ENCODE measurements at regions not wholly inside any gene's neighbourhood (a gene's known extent, or its start where the extent isn't known, plus 50 kb on each side); places are given as distances from the start of the nearest gene placed in this dataset.
A peak's percentile ranks its signal among the peaks of the same experiment; 100 is the strongest.

GRCh38 chr14:29140016-29140415 lies 373.4 kb downstream of the FOXG1 start:
- DNase-seq = no peak

DNA sequence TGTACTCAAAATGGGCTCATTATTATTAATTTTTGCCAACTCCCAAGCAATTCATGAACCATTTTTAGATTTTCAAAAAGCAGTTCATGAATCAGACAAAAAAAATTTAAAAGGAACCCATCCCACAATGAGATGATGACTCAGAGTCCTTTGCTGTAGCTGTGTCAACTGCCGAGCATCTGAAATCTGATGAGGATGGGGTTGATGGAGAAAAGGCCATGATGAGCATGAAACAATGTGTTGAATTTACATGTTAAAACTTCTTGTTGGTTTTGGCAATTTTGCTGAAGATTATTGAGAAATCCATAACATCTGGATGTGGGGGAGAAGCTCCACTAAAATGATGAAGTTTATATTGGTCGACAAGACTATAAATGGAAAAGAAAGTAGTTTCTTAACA lies 378.0 kb downstream of the FOXG1 start:
- no peak for DNase-seq

DNA sequence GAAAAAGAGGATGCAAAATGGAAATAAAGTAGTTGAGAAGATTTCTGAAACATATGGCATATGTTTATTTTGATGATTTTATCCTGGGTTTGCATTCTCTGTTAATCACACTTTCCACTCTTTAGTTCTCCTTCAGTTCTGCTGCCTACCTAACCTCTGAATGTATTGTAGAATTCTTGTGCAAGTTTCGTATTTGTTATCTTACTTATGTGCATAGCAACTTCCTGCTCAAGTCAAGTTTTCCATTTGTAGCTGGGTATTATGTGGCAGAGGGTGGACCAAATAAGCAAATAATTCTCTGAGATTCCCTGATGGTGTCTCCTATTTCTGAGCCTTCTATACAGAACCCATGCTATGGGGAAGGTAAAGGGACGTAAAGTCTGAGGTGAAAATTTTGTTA lies 381.6 kb downstream of the FOXG1 start:
- DNase-seq = no peak

- DNase-seq = no peak
Measured at GRCh38 chr14:29149798-29150197, 383.2 kb downstream of the FOXG1 start.

DNA sequence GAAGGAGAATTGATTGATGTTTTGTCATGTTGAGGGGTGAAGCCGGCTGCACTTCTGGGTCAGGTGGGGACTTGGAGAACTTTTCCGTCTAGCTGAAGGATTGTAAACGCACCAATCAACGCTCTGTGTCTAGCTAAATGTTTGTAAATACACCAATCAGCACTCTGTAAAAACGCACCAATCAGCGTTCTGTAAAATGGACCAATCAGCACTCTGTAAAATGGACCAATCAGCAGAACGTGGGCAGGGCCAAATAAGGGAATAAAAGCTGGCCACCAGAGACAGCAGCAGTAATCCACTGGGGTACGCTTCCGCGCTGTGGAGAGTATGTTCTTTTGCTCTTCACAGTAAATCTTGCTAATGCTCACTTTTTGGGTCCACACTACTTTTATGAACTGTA lies 384.1 kb downstream of the FOXG1 start:
- DNase-seq = no peak

DNA sequence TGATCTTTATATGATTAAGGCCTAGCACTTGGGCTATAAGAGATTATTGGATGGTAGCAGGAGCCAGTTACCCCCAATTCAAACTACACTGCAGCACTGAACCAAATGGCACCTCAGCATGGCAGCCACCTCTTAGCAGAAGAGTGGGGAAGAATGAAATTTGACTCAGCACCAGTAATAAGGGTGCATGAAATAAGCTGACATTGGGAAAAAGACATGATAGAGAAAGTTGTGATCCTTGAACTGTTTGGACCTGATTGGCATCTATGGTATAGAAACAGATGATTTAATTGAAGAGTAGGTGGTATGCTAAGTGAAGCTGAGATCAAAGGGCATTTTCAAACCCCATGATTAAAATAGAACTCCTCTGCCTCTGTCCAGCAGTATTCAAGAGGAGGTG lies 389.5 kb downstream of the FOXG1 start:
- DNase-seq = no peak

- DNase-seq = no peak
Measured at GRCh38 chr14:29161593-29161992, 395.0 kb downstream of the FOXG1 start.

- no peak for DNase-seq
Measured at GRCh38 chr14:29163109-29163508, 396.5 kb downstream of the FOXG1 start.

GRCh38 chr14:29165431-29165830 lies 398.8 kb downstream of the FOXG1 start:
- no peak for DNase-seq

DNA sequence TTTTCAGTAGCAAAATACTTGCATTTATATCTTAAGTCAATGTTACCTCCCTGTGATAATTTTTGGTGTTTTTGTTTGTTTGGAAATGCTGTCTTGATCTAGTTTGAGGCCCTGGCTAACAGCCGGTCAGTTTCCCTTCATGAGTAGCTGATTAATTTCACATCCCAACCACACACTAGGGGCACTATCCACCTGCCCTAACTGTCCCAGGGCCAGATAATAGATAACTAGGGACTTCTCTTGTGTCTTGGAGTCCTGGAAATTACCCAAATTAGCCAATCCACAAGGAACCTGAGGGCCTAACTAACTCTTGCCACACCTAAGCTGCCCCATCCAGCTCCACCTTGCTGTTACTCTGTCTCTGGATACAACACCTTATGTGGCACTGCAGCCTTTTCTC lies 399.9 kb downstream of the FOXG1 start:
- DNase-seq = no peak

GRCh38 chr14:29168149-29168548 lies 401.6 kb downstream of the FOXG1 start:
- no peak for DNase-seq

GRCh38 chr14:29169408-29169807 lies 402.8 kb downstream of the FOXG1 start:
- DNase-seq = no peak

DNA sequence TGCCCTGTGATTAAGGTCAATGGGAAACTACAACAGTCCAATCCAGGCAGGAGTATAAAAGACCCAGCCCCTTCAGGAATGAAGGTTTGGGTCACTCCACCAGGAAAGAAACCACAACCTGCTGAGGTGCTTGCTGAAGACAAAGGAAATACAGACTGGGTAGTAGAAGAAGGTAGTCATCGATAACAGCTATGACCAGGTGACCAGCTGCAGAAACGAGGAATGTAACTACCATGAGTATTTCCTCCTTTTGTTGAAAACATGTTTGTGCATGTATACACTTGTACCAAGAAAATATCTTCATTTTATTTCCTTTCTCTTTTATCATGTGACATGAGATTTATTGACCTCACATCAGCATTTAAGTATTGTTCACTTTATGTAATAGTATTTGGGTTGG lies 409.1 kb downstream of the FOXG1 start:
- DNase-seq = no peak

- no peak for DNase-seq
Measured at GRCh38 chr14:29176876-29177275, 410.3 kb downstream of the FOXG1 start.

DNA sequence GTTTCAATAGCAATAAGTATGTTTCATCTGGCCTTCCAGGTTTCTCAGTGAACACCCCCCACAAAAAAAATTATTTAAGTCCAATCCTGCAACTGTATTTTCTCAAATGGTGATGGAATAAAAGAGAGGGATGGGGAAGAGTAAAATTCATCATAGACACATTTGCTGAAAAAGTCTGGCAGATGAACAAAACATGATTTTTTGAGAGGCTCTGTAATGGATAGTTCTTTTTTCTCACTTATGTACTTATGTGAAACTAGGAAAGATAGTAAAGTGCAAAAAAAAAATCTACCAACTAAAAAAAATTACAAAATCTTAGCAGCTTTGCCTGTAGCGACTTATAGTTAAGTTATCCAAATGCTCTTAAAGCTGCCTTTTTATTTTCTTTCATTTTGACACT lies 412.4 kb downstream of the FOXG1 start:
- DNase-seq = no peak

GRCh38 chr14:29191092-29191491 lies 424.5 kb downstream of the FOXG1 start:
- DNase-seq = no peak

GRCh38 chr14:29197557-29197956 lies 431.0 kb downstream of the FOXG1 start:
- no peak for DNase-seq

DNA sequence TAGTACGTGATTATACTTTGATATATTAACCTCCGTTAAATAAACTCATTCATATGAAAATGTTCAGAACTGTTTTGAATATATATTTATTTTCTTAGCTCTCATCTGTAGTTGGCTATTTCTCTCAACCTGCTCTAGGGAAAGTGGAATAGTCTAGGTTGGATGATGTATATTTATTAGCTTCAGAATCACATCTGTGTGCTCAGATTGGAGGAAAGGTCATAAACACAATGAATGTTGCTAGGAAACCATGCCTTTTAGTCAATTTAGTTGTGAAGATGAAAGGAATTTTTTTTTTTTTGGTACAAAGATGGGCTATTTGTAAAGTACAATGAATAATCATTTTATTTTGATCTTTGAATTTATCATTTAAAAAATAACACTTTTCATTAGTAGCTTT lies 439.1 kb downstream of the FOXG1 start:
- no peak for DNase-seq

GRCh38 chr14:29215853-29216252 lies 449.3 kb downstream of the FOXG1 start:
- DNase-seq = no peak

GRCh38 chr14:29216268-29217232 lies 450.0 kb downstream of the FOXG1 start:
- peak; percentile 49 for DNase-seq

DNA sequence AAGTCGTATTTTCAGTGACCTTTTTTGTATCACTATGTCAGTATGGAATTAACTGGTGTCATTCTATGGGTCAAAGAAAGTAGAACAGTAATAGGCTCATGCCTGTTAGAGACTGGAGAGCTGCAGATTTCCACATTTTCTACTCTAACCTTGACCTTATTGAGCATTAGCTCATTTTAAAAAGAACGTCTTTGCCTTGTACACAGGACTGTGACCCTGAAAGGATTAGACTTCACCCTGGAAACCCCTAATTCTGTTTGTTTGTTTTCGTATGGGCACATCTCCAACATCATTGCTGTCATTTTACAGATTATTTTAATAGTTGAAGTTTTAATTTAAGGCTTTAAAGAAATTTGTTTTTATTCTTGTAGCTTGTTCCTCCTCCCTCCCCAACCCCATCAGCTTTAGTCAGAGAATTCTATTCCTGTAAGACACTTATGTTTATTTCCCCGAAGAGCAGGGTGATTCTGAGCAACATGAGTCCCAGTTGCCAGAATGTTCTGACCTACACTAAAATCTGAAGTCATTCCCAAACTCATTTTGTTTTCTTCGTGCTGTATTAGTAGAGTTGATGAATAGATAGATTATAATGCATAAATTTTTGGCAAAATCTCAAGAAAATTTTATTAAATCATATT lies 451.3 kb downstream of the FOXG1 start:
- DNase-seq = no peak

DNA sequence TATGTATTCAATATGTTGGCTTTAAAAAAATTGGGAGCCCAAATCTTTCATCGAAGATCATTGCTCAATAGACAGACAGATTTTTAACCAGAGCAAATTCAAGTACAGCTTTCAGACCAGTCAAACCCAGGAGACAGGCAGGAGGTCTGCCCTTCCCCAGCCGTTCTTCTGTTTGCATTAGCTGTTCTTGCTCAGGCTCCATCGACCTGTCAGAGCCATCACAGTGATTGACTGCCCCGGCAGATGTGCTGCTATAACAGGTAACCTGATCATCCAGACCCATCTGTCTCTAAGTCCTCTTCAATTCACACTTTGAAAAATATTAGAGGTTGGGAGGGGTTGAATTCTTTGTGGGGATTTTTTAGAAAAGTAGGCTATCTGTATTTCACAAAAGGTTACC lies 453.5 kb downstream of the FOXG1 start:
- DNase-seq = no peak

- DNase-seq = no peak
Measured at GRCh38 chr14:29220566-29220965, 454.0 kb downstream of the FOXG1 start.

GRCh38 chr14:29222006-29222405 lies 455.4 kb downstream of the FOXG1 start:
- no peak for DNase-seq
